H9 (cell line): ENCODE measurements at regions not wholly inside any gene's neighbourhood (a gene's known extent, or its start where the extent isn't known, plus 50 kb on each side); places are given as distances from the start of the nearest gene placed in this dataset.

Experiments
- DNase-seq: peaks from one replicate; pipeline ENCODE4 v3.0.0-alpha.2; 2017
- H2AFZ ChIP-seq: one replicate; pipeline ENCODE4 v1.6.1; 2013; ENCODE audit warnings: mild to moderate bottlenecking, low read length, control low read depth, moderate library complexity
- H2AK5ac ChIP-seq: 2 replicates; pipeline ENCODE4 v1.6.1; 2013; ENCODE audit warnings: low read length, control low read depth, mixed read lengths; ENCODE audit not compliant: insufficient read length
- H2BK120ac ChIP-seq: one replicate; pipeline ENCODE4 v1.6.1; 2013; ENCODE audit warnings: low read depth, mild to moderate bottlenecking, low read length, control low read depth, inconsistent platforms; ENCODE audit not compliant: poor library complexity, severe bottlenecking
- H2BK12ac ChIP-seq: 2 replicates; pipeline ENCODE4 v1.6.1; 2013; ENCODE audit warnings: low read length, control low read depth, mixed read lengths, low read depth; ENCODE audit not compliant: insufficient read length
- H2BK15ac ChIP-seq: 2 replicates; pipeline ENCODE4 v1.6.1; 2013; ENCODE audit warnings: low read depth, low read length, control low read depth
- H2BK20ac ChIP-seq: one replicate; pipeline ENCODE4 v1.6.1; 2013; ENCODE audit warnings: low read depth, mild to moderate bottlenecking, low read length, control low read depth, inconsistent platforms; ENCODE audit not compliant: poor library complexity, severe bottlenecking
- H2BK5ac ChIP-seq: 2 replicates; pipeline ENCODE4 v1.6.1; 2013; ENCODE audit warnings: low read length, control low read depth, mixed read lengths; ENCODE audit not compliant: insufficient read length
- H3K14ac ChIP-seq: 2 replicates; pipeline ENCODE4 v1.6.1; 2013; ENCODE audit warnings: low read length, control low read depth; ENCODE audit not compliant: insufficient read depth
- H3K18ac ChIP-seq: 2 replicates; pipeline ENCODE4 v1.6.1; 2013; ENCODE audit warnings: low read depth, mild to moderate bottlenecking, mixed read lengths, low read length, control low read depth; ENCODE audit not compliant: insufficient read length
- H3K23ac ChIP-seq: 2 replicates; pipeline ENCODE4 v1.6.1; 2013; ENCODE audit warnings: low read length, control low read depth, mixed read lengths, low read depth; ENCODE audit not compliant: insufficient read length
- H3K23me2 ChIP-seq: 2 replicates; pipeline ENCODE4 v1.6.1; 2013; ENCODE audit warnings: low read depth, mild to moderate bottlenecking, mixed read lengths, low read length, control low read depth; ENCODE audit not compliant: insufficient read length, poor library complexity, severe bottlenecking
- H3K27ac ChIP-seq: 2 replicates; pipeline ENCODE4 v1.5.1; 2013; ENCODE audit warnings: low read length, control low read depth, mixed read lengths, low read depth; ENCODE audit not compliant: insufficient read length
- H3K27me3 ChIP-seq: 2 replicates; pipeline ENCODE4 v1.6.1; 2013; ENCODE audit warnings: low read length, control low read depth, inconsistent platforms; ENCODE audit not compliant: insufficient read depth
- H3K4ac ChIP-seq: 2 replicates; pipeline ENCODE4 v1.6.1; 2013; ENCODE audit warnings: low read depth, mild to moderate bottlenecking, control low read depth, inconsistent platforms, low read length, moderate library complexity
- H3K4me1 ChIP-seq: 2 replicates; pipeline ENCODE4 v1.6.1; 2013; ENCODE audit warnings: low read length, control low read depth, inconsistent platforms; ENCODE audit not compliant: insufficient read depth
- H3K4me2 ChIP-seq: 2 replicates; pipeline ENCODE4 v1.6.1; 2013; ENCODE audit warnings: low read length, control low read depth, mixed read lengths; ENCODE audit not compliant: insufficient read length, insufficient read depth
- H3K56ac ChIP-seq: 2 replicates; pipeline ENCODE4 v1.6.1; 2013; ENCODE audit warnings: low read depth, mild to moderate bottlenecking, mixed read lengths, low read length, control low read depth; ENCODE audit not compliant: insufficient read length
- H3K79me1 ChIP-seq: 2 replicates; pipeline ENCODE4 v1.6.1; 2013; ENCODE audit warnings: low read depth, mild to moderate bottlenecking, moderate library complexity, low read length, control low read depth, inconsistent platforms; ENCODE audit not compliant: insufficient read depth, poor library complexity, severe bottlenecking
- H3K79me2 ChIP-seq: 2 replicates; pipeline ENCODE4 v1.6.1; 2013; ENCODE audit warnings: low read length, control low read depth, inconsistent platforms; ENCODE audit not compliant: insufficient read depth
- H3K9ac ChIP-seq: 2 replicates; pipeline ENCODE4 v1.6.1; 2013; ENCODE audit warnings: low read length, control low read depth, mixed read lengths; ENCODE audit not compliant: insufficient read length; ENCODE audit errors: extremely low read depth
- H3K9me3 ChIP-seq: one replicate; pipeline ENCODE4 v1.6.1; 2013; ENCODE audit warnings: low read depth, low read length, inconsistent platforms; ENCODE audit not compliant: control insufficient read depth
- H3T11ph ChIP-seq: one replicate; pipeline ENCODE4 v1.6.1; 2013; ENCODE audit warnings: mild to moderate bottlenecking, low read length, control low read depth, inconsistent platforms
- H4K20me1 ChIP-seq: one replicate; pipeline ENCODE4 v1.6.1; 2013; ENCODE audit not compliant: control insufficient read depth, insufficient read length, insufficient read depth
- H4K5ac ChIP-seq: 2 replicates; pipeline ENCODE4 v1.6.1; 2013; ENCODE audit warnings: low read depth, mild to moderate bottlenecking, mixed read lengths, low read length, control low read depth; ENCODE audit not compliant: insufficient read length
- H4K8ac ChIP-seq: replicated peaks from 2 replicates; pipeline ENCODE4 v1.6.1; 2013; ENCODE audit warnings: low read length, control low read depth, mixed read lengths, low read depth; ENCODE audit not compliant: insufficient read length
- H4K91ac ChIP-seq: 2 replicates; pipeline ENCODE4 v1.6.1; 2013; ENCODE audit warnings: low read depth, mild to moderate bottlenecking, moderate library complexity, mixed read lengths, low read length, control low read depth; ENCODE audit not compliant: insufficient read length
- H3K27ac Mint-ChIP-seq, 3 experiments: 2 replicates in 2 of 3; 3 replicates in 1 of 3; pipeline ENCODE4 v1.8.0; 2020 to 2021; ENCODE audit warnings: mixed read lengths in 3 of 3, mild to moderate bottlenecking in 1 of 3, moderate library complexity in 1 of 3
- H3K27me3 Mint-ChIP-seq: 2 replicates; pipeline ENCODE4 v1.8.0; 2021; ENCODE audit warnings: low read depth, mild to moderate bottlenecking, moderate library complexity, mixed read lengths
- H3K36me3 Mint-ChIP-seq, 3 experiments: 2 replicates in 2 of 3; 3 replicates in 1 of 3; pipeline ENCODE4 v1.8.0; 2020 to 2021; ENCODE audit warnings: low read depth in 3 of 3, mixed read lengths in 3 of 3; ENCODE audit not compliant: insufficient read depth in 1 of 3
- H3K4me1 Mint-ChIP-seq, 2 experiments: 2 replicates each; pipeline ENCODE4 v1.8.0; 2020; ENCODE audit warnings: mixed read lengths in 2 of 2
- H3K4me3 Mint-ChIP-seq, 2 experiments: 2 replicates in 1 of 2; 3 replicates in 1 of 2; pipeline ENCODE4 v1.8.0; 2020 to 2021; ENCODE audit warnings: mild to moderate bottlenecking in 2 of 2, mixed read lengths in 2 of 2, moderate library complexity in 1 of 2
- H3K9me3 Mint-ChIP-seq, 2 experiments: 2 replicates in 1 of 2; 3 replicates in 1 of 2; pipeline ENCODE4 v1.8.0; 2020; ENCODE audit warnings: mild to moderate bottlenecking in 2 of 2, mixed read lengths in 2 of 2, moderate library complexity in 1 of 2
- WGBS: extraction: QIAGEN DNeasy Blood & Tissue Kit; methylation state at CpG from one replicate; pipeline ENCODE4 v1.1.7; 2013; ENCODE audit warnings: missing lambda C conversion rate, low lambda C conversion rate, mixed read lengths; ENCODE audit not compliant: insufficient read length; ENCODE audit errors: extremely low coverage; 5-methylcytosine and 5-hydroxymethylcytosine counted together
- TF ChIP-seq, protein P1 (sequence below): fragments of 200-600 bp; sonication (generic); conservative IDR thresholded peaks from 3 replicates; pipeline ENCODE4 v1.8.0; 2021; ENCODE audit warnings: antibody characterized with exemption, mild to moderate bottlenecking

DNA sequence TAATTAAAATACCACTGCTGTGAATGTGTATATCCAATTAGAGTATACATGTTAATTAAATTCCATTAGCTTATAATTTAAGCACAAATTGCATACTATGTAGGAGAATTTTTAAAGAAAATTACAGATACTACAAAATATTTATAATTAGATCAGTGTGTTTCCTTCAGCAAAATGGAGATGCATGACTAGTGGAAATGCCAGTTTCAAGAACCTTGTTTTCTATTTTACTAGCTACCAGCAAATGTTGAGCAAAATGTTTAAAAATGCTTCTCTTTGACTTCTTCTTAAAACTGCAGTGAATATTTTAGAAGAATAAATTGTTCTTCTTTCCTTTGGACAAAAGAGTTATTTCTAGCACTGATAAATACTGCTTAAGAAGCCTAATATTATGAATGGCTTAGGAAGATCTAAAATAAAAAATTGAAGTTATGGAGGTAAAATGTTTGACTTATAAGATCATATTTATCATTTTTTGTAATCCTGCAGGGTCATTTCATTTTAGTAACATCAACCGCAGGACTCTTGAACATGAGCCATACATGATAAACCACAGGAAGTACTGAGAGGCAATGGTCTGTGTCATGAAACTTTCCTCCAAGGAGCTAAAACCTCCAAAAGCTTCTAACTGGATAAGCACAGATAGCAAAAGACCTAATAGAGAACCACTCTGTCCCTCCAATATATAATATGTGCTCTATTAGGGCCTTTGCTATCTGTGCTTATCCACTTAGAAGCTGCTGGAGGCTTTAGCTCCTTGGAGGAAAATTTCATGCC, 1066.0 kb upstream of the CELF2 start:
- H3K9me3 ChIP-seq, result no peaks in the 10 kb centered on the region
- H3K79me1 ChIP-seq, result no peaks in the 10 kb centered on the region
- Mint-ChIP-seq H3K9me3 (peaks cover 0 to 5% of the 10 kb centered on the region in 2 experiments; a peak in 3 of 5 replicates), H3K36me3 (peaks cover 0 to under 1% (median 0%) of the 10 kb centered on the region in 3 experiments; a peak in 2 of 7 replicates), H3K4me3 (no peak overlapping the region), H3K27ac (no peak overlapping the region), H3K4me1 (no peaks in the 10 kb centered on the region), H3K27me3 (no peaks in the 10 kb centered on the region)
- H3K23me2 ChIP-seq, result no peaks in the 10 kb centered on the region
- H3K27me3 ChIP-seq, result no peaks in the 10 kb centered on the region
- no peak overlapping the region for H2BK12ac ChIP-seq
- no peaks in the 10 kb centered on the region for H3K79me2 ChIP-seq
- no peaks in the 10 kb centered on the region for H3K4me1 ChIP-seq
- no peak overlapping the region for H3K4me2 ChIP-seq
- no peak overlapping the region for H4K5ac ChIP-seq
- no peaks in the 10 kb centered on the region for H4K20me1 ChIP-seq
- no peak overlapping the region for H2BK5ac ChIP-seq
- H3K27ac ChIP-seq, result no peak overlapping the region
- TF ChIP-seq, protein P1, sequence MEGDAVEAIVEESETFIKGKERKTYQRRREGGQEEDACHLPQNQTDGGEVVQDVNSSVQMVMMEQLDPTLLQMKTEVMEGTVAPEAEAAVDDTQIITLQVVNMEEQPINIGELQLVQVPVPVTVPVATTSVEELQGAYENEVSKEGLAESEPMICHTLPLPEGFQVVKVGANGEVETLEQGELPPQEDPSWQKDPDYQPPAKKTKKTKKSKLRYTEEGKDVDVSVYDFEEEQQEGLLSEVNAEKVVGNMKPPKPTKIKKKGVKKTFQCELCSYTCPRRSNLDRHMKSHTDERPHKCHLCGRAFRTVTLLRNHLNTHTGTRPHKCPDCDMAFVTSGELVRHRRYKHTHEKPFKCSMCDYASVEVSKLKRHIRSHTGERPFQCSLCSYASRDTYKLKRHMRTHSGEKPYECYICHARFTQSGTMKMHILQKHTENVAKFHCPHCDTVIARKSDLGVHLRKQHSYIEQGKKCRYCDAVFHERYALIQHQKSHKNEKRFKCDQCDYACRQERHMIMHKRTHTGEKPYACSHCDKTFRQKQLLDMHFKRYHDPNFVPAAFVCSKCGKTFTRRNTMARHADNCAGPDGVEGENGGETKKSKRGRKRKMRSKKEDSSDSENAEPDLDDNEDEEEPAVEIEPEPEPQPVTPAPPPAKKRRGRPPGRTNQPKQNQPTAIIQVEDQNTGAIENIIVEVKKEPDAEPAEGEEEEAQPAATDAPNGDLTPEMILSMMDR, result no peak
- no peak overlapping the region for H2AFZ ChIP-seq
- no peak overlapping the region for H4K8ac ChIP-seq
- H2BK20ac ChIP-seq, result no peak overlapping the region
- H3K18ac ChIP-seq, result no peak overlapping the region
- H3K23ac ChIP-seq, result no peak overlapping the region
- no peak for DNase-seq
- no peak overlapping the region for H4K91ac ChIP-seq
- H2AK5ac ChIP-seq, result no peak overlapping the region
- H3K4ac ChIP-seq, result no peak overlapping the region
- no peak overlapping the region for H3K56ac ChIP-seq
- no peak overlapping the region for H3K14ac ChIP-seq
- no peak overlapping the region for H2BK120ac ChIP-seq
- no CpG with 5 or more reads among the region's 1 CpG for WGBS
- no peak overlapping the region for H3K9ac ChIP-seq
- H2BK15ac ChIP-seq, result no peak overlapping the region
- no peak overlapping the region for H3T11ph ChIP-seq
